ENCODE measurements at regions not wholly inside any gene's neighbourhood (a gene's known extent, or its start where the extent isn't known, plus 50 kb on each side); places are given as distances from the start of the nearest gene placed in this dataset.

DNA sequence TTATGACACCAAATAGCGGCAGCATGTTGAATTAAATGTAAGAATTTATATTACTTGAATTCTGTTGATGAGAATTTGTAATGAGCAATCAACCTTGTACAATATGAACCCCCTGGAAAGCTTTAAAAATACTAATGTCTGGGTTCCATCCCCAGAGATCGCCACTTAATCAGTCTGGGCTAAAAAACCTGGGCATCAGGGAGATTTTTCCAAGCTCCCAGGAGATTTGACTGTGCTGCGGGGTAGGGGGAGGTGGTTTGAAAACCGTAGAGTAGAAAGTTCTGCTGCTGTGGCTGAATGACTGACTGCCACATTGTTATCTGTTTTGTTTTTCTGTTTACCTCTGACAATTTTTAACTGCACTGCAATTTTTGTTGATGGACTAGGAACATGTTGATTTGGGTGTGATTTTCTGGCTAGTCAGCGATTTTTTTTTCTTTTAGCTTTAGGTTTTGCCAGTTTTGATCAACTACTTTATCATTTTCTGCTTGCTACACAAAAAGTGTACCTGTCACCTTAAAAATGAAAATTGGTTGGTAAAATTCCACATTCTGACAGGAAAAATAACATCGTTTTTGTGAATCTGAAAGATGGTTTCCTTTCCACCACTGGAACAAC, 79.3 kb downstream of the PCTP start:
- no peak for DNase-seq

DNA sequence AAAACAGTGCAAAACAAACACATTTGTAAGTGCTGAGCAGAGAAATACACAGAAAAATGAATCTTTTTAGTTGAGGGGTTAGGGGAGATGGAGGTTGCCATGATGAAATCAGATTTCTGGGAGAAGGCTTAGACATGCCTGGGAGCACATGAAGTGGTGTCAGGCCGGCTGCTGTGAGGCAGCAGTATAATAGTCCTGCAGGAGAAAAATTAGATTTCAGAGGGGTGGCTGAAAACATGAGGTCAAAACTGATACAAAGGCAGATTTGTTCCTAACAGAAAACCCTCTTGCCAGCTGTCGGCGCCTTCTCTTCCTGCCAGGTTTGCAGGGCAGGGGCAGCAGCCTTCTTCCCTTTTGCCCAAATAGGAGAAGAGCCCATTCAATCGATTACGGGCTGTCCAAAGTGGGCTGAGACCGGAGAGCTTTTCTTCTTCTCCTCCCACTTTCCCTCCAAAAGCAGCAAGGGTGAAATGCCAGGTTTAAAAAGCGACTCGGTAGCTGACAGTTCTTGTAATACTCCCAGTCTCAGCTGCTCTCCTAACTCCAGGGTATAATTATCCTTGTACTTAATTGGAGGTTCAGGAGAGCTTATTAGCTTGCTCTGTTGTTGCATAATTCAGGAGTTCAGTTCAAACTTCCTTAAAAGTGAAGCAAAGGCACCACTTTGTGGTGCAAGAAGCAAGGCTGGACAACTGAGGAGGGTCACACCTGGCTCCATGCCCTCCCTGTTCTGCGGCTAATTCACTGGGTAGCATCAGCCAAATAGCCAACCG, 80.0 kb downstream of the PCTP start:
- peak; percentile 24 for DNase-seq

DNA sequence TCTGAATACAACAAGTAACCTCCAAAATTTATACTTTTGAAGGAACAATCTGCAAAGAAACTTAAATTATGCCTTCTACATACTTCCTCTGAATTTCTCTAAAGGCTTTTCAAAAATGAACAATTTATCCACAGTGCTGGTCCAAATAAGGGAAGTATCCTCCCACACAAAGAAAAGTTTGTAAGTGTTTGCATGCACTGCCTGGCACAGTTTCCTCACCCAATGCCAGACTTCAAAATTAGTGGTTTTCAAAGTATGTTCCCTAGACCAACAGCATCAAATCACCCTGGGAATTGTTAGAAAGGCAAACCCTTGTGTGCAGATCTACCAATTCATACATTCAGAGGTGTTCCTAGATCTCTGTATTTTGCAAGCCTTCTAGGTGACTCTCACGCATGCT, 82.5 kb downstream of the PCTP start:
- no peak for DNase-seq

DNA sequence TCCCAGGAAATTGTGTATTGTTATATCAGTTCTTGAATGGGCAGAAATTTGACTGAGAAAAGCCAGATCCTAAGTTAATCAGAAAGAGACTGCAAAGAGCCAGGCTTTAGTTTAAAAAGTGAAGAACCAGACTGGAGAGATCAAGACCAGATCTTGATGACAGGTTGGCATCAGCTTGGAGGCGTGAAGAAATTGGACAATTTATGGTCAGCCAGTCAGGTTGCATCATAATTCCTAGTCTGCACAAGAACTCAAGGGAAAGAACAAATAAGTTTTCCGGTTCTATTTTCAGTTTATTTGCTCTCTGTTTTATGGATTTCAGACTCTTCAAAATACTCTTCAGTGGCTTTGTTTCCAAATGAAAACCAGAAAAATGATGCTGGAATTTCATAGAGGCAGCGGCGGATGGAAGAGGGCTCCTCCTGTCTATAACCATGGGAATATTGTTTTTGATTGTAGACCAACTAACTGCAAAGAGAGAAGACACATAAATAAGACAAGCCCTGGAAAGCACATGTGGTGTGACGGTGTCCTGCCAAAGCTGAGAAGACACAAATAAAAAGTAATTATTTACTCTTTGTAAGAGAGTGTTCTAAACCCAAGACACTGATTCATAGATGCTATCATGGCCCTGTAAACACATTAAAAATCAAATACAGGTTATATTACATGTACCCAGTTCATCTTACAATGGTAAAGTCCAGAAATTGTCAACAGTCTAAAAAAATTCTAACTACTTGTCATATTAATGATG, 91.7 kb downstream of the PCTP start:
- peak; percentile 39 for DNase-seq

DNA sequence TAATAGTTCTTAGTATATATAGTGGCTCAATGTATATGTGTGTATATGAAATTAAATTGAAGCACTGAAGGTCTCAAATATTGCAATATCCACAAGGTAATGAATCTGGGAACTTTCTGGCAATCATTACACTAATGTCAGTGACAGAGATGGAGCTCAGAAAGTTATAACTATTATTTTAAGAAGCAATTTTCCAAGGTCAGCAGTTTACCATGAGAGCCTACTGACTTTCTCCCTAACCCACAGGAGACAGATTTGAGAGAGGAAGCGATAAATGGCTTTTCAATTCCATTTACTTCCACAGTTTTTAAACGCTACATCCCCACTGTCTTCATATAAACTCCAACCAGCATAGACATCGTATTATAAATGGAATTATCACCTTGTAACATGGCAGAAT, 92.9 kb downstream of the PCTP start:
- no peak for DNase-seq

DNA sequence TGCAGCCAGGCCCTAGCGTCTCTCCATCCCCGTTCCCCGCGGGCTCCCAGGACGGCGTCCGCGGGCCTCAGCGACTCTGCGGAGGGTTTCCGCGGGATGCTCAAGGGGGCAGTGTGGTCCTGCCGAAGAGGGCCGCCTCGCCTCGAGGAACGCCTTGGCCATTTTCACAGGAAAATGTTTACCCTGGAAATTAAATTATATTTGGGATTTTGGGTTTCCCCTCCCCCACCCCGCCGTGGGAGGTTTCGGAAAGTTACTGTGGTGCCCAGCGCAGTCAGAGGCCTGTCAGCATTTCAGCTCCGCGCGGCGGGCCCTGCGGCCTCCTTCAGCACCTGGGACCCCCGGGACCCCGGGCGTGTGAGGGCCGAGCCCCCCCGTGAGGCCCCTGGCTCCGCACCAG, 94.5 kb downstream of the PCTP start:
- DNase-seq, result peak; percentile 88

DNA sequence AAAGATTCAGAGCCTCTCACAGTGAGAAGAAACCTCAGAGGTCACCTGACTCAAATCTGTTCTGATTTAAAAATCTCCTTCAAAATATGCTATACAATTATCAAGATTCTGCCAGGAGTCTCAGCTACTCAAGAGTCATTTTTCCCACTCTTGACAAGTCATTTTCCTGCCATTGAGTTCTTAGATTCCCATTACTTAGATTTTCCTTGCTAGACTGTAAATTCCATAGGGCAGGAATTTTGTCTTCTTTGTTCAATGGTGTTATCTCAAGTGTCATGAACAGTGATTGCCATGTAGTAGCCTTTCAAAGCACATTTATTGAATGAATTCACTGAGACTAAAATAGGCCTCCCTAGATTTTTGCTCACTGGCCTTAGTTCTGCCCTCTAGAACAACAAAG, 95.9 kb downstream of the PCTP start:
- no peak for DNase-seq

DNA sequence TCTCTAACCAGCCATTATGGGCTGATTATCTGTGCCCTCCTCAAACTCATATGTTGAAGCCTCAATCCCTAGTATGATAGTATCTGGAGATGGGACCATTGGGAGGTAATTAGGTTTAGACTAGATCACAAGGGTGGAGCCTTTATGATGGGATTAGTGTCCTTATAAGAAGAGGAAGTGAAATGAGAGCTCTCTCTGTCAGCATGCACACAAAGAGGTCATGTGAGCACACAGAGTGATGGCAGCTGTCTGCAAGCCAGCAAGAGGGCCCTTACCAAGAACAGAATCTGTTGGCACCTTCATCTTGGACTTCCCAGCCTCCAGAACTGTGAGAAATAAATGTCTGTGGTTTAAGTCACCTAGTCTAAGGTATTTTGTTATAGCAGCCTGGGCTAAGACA, 101.9 kb downstream of the PCTP start:
- DNase-seq, result no peak

DNA sequence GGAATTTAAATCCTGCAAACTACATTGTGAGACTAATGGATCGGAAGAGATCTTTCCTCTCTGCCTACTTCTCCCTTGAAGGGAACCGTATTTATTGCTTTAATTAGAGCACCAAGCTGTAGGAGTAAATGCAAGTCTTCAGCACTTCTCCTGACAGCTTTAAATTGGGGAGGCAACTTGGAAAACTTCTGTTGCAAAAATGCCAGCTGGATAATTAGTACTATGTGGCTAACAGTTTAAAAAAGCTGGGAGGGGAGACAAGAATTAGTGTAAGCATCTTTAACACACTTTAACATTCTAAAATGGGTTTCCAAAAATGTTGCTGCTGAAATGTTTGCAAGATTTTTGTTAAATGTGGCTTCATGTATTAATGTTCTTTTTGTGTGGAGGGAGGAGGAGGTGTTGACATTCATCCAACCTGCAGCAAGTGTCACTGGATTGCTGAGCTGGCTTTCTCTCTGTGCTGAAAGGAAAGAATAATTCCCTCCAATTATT, 108.5 kb downstream of the PCTP start:
- peak; percentile 23 for DNase-seq

DNA sequence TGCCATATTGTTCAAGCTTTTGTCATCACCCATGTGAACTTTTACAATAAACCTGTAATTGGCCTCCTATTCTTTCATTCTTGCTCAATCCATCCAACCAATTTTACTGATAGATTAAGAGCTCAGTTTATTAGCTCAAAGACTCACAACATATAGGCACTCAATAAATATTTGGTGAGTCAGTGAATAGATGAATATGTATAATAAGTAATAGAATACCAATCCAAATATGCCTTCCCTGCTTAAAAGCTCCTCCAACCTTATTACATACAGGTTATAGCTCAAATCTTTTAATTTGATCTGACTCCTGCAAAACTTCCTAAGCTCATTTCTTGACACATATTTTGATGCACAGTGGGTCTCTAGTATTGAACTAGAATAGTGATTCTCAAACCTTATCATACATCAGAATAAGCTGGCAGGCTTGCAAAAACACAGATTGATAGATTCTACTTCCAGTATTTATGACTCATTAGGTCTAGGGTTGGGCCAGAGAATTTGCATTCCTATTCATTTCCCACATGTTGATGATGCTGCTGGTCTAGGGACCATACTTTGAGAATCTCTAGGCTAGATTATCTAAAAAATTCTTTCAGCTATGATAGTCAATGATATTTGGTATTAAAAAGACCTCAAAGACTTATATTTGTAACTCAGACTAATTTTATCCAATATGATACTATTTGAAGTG, 114.4 kb downstream of the PCTP start:
- no peak for DNase-seq

DNA sequence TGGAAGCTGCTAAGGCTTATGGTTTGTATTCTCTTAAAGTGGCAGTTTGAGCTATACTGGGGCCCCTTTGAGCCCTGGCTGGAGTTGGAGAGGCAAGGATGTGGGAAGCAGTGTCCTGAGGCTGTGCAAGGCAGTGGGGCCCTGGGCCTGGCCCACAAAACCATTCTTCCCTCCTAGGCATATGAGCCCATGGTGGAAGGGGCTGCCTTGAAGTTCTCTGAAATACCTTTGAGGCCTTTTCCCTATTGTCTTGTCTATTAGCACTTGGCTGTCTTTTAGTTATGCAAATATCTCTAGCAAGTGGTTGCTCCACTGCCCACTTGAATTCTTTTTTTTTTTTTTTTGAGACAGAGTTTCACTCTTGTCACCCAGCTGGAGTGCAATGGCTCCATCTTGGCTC, 119.2 kb downstream of the PCTP start:
- no peak for DNase-seq

DNA sequence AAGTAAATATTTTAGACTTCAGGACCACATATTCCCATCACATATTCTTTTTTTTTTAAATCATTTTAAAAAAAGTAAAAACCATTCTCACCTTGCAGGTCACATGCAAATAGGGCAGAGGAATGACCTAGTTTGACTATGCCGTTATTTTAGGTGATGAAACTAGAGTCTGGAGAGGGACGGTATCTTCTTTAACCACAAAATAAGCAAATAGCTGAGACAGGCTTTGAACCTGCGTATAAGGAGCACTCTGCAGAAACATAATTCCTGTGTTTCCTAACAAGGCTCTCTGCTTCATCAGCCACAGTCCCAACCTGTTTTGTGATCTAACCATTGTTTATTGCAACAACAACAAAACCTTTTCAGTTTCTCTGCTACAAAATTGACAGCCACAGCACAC, 121.5 kb downstream of the PCTP start:
- no peak for DNase-seq

DNA sequence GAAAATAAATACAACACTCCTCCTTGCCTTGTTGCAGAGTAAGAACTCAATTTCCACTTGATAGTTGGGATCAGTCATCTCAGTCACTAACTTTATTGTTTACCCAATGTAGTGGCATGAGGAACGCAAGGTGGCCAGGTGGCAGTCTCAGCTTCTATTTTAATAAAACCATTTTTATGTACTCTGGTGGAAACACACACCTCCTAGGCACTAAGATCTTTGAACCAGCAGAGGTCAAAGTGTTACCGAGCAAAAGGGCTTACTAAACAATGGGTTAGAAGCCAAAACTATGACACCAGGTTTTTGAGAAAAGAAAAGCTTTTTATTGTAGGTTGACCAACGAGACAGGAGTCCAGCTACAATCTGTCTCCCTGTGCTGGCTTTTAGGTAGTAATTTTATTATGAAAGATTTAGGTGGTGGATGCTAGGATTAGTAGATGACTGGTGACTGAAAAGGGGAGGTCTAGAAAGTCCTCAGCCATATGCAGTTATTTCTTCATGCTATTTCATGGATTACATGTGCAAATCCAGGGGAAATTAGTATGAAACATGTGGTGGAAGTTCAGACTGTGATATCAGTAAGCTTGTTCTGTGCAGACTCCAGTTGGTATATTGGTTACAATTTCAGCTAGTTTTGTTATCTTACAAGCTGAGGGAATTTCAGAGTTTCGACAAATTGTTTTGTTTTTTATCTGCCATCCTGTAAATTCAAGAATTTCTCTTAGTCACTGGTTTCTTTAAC, 122.3 kb downstream of the PCTP start:
- no peak for DNase-seq

DNA sequence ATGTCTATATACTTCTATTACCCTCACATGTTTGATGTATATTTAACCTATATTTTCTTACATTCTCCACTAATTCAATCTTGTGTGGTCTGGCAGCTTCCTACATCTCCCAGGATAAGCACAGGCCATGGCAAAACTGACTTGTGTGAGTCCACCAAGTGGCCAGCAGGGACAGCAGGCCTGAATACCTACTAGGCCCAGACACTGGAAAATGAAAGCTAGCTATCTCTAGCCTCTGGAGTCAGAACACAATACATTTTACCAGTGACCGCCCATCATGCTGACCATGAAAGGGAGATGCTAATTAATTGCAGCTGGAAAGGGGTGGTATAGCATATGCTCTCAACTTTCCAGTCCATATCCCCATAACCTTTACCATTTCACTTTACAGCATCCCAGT, 132.3 kb downstream of the PCTP start:
- DNase-seq, result no peak

DNA sequence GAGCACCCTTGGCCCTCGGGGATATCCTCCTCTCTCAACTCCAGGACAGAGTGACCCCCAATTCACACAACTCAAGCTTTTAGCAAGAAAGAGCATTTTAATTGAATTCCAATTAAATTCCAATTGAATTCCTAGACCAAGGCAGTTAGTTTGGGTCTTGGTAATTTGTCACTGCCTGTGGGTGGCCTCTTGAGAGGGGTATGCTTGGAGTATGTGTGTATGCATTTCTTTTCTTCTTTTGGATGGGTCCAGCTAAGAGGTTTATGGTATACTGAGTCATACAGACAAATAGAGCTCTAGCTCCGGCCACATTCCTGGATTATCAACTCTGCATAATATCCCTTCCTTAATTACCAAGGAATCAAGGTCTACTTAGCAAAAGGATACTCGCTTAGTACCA, 136.7 kb downstream of the PCTP start:
- no peak for DNase-seq

DNA sequence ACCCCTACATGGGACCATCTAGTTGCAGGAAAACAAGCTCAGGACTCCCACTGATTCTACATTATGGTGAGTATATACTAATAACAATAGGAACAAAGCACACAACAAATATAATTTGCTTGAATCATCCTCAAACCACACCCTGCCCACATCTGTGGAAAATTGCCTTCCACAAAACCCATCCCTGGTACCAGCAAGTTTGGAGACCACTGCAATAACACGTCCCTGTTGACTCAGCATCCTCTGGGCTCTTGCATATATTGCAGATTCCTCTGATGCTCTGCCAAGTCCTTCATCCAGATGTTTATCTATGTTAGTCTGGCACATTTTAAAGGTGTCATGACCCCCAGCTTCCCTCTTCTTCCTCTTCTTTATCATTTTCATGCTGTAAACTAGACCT, 138.4 kb downstream of the PCTP start:
- DNase-seq, result no peak

DNA sequence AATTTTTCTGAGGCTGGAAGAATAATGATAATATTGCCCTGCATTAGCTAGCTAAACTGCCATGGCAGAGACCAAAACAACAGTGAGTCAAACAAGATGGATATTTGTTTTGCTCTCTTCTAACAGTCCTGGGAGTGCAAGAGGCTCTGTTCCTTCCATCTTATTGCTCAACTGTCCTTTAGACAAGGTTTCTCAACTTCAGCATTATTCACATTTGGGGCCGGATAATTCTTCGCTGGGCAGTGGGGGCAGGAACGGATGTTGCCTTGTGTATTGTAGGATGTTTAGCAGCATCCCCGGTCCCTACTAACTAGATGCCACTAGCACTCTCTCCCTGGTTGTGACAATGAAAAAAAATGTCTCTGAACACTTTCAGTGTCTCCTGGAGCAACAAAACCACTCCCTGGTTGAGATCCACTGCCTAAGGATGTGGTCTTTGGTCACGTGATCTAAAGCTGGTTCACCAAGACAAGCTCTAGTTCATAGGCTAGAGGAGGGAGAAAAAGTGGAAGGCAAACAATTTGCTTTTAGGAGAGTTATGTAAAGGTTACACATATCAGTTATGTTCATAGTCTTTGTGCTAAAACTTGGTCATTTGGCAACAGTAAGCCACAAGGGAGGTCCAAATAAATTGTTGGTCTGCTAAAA, 144.4 kb downstream of the PCTP start:
- DNase-seq, result no peak

DNA sequence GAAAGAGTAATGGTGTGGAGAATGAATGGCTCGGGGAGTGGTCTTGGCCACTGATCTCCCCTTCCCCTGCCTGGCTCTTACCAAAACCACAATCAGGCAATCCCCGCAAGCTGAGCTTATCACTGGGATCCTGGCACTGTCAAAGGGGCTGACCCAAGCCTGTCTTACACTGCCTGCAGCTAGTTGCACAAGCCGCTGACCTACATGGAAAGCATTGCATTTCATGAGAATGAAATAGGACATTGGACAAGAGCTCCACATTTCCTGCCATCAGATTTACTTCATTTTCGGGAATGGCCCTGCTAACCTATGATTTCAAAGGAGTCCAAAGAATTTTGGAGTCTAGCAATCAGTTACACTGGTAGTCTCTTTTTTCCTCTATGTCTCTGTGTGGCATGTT, 146.4 kb downstream of the PCTP start:
- DNase-seq, result no peak

DNA sequence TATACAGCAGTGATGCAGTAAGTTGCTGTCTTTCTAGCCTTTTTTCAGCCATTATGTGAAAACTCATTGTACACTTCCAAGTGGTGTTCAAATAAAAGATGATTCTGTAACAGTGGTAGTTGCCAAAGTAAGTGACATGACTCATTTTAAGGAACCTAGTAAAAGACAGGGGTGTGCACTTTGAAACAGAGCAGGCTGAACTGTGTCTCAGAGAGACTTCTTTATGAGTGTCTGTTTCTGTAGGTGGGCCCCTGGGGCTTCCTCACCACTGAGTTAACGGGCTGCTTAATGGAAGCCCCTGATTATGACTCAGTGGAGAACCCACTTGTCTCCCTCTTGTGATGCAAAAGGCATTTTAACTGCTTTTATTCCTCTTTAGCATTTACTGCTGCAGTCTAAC, 147.3 kb downstream of the PCTP start:
- no peak for DNase-seq

DNA sequence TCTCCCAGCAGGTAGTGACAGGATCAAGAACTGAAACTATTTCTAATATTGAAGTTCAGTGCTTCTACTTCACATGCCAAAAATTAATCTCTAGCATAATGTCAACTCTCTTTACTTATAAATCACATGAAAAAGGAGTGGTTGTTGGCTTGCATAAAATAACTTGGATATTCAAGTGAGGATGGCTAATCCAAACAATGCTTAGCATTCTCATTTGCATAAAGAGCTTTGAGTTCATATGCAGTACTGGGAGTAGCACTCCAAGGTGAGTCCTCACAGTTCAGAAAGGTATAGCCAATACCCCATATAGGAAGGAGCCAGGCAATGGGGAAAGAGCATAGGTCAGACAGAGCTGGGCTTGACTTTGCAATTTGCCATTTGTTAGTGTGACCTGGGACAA, 149.3 kb downstream of the PCTP start:
- no peak for DNase-seq

DNA sequence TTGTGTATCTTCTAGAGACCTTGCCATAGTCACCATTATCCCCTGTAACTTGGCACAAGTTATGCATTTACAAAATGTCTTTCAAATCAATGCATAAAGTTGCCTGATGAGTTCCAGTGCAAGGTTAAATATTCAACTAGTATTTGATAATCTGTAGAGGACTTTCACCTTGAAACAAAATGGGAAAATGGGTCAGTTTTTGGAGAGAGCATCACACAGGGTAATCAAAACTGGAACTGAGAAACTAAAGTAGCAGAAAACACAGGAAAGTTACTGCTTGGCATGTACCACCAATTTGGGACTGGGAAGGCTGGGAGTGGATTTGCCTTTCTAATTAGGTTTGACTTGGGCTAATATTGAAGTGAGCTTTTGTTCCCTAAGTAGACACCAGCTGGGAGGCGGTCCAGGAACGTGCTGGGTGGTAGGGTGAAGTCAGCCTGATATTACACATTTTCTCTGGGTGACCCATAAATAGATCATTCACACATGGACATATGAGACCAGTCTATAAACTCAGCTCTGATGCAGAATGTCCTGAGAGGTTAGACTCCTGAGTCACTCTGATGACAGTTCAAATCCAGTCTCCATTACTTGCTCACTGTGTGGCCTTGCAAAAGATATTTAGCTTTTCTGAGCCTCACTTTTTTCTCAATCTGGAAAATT, 152.3 kb downstream of the PCTP start:
- no peak for DNase-seq

Measured in tongue (tissue), 1 donor.